ENCODE measurements at regions not wholly inside any gene's neighbourhood (a gene's known extent, or its start where the extent isn't known, plus 50 kb on each side); places are given as distances from the start of the nearest gene placed in this dataset.

DNA sequence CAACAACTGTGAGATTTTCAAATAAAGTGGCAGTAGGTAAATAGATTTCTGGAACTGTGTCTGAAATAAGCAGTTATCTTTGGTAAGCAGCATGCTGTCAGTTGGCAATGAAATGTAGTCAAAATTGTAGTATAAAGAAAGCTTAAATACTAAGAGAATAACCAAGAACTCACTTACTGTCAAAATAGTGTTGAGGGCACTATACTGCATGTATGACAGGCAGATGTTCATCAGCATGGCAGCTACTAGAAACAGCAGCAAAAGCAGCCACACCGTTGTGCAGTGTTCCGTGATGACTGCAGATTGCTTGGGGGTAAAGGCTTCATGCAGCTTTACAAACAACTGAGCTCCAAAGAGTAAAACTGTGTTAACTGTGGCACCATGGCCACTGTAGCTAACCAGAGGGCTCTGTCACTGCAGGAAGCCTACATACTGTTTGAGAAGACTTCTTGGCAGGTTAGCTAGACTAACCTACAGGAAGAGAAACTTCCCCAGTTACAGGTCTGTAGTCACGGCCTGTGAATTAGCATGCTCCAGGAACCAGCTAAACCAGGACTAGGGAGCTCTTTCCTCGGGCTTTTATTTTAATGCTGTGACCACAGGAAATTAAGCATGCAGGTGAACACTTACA is 459.7 kb downstream of the TBL1XR1 start:
- H3K27ac Mint-ChIP-seq (ENCODE audit: unreplicated experiment), result no peak overlapping the region
- TF ChIP-seq, protein P1, sequence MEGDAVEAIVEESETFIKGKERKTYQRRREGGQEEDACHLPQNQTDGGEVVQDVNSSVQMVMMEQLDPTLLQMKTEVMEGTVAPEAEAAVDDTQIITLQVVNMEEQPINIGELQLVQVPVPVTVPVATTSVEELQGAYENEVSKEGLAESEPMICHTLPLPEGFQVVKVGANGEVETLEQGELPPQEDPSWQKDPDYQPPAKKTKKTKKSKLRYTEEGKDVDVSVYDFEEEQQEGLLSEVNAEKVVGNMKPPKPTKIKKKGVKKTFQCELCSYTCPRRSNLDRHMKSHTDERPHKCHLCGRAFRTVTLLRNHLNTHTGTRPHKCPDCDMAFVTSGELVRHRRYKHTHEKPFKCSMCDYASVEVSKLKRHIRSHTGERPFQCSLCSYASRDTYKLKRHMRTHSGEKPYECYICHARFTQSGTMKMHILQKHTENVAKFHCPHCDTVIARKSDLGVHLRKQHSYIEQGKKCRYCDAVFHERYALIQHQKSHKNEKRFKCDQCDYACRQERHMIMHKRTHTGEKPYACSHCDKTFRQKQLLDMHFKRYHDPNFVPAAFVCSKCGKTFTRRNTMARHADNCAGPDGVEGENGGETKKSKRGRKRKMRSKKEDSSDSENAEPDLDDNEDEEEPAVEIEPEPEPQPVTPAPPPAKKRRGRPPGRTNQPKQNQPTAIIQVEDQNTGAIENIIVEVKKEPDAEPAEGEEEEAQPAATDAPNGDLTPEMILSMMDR (conservative IDR thresholded peaks at IDR 0.05), result no peak
- no peak overlapping the region for H3K4me3 Mint-ChIP-seq
- peaks cover 5% of the 10 kb centered on the region for H3K9me3 Mint-ChIP-seq
- no peaks in the 10 kb centered on the region for H3K27me3 Mint-ChIP-seq (ENCODE audit: low read depth)
- DNase-seq (ENCODE audit: low read depth, low spot score), result no peak
- no peaks in the 10 kb centered on the region for H3K4me1 Mint-ChIP-seq
- no peaks in the 10 kb centered on the region for H3K36me3 Mint-ChIP-seq (ENCODE audit: low read depth)

- H3K4me3 Mint-ChIP-seq, result no peak overlapping the region
- no peak overlapping the region for H3K27ac Mint-ChIP-seq (ENCODE audit: unreplicated experiment)
- TF ChIP-seq, protein P1 (conservative IDR thresholded peaks at IDR 0.05), result no peak
- H3K9me3 Mint-ChIP-seq, result peaks cover 4% of the 10 kb centered on the region
- no peaks in the 10 kb centered on the region for H3K36me3 Mint-ChIP-seq (ENCODE audit: low read depth)
- no peak for DNase-seq (ENCODE audit: low read depth, low spot score)
- no peaks in the 10 kb centered on the region for H3K27me3 Mint-ChIP-seq (ENCODE audit: low read depth)
- H3K4me1 Mint-ChIP-seq, result no peaks in the 10 kb centered on the region
Observed at GRCh38 chr3:176734146-176734545, 463.1 kb downstream of the TBL1XR1 start.

DNA sequence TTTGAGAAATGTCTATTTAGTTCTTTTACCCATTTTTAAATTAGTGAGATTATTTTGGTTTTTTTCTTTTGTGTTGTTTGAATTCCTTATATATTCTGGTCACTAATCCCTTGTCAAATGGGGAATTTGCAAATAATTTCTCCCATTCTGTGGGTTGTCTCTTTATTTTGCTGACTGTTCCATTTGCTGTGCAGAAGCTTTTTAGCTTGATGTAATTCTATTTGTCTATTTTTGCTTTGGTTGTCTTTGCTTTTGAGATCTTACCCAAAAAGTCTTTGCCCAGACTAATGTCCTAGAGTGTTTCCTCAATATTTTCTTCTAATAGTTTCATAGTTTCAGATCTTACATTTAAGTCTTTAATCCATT is 472.9 kb downstream of the TBL1XR1 start:
- Mint-ChIP-seq H3K9me3 (peaks cover 5% of the 10 kb centered on the region), H3K4me1 (no peaks in the 10 kb centered on the region), H3K4me3 (no peak overlapping the region), H3K27me3 (ENCODE audit: low read depth) (no peaks in the 10 kb centered on the region), H3K36me3 (ENCODE audit: low read depth) (no peaks in the 10 kb centered on the region), H3K27ac (ENCODE audit: unreplicated experiment) (no peak overlapping the region)
- DNase-seq (ENCODE audit: low read depth, low spot score), result no peak
- TF ChIP-seq, protein P1 (conservative IDR thresholded peaks at IDR 0.05), result no peak

DNA sequence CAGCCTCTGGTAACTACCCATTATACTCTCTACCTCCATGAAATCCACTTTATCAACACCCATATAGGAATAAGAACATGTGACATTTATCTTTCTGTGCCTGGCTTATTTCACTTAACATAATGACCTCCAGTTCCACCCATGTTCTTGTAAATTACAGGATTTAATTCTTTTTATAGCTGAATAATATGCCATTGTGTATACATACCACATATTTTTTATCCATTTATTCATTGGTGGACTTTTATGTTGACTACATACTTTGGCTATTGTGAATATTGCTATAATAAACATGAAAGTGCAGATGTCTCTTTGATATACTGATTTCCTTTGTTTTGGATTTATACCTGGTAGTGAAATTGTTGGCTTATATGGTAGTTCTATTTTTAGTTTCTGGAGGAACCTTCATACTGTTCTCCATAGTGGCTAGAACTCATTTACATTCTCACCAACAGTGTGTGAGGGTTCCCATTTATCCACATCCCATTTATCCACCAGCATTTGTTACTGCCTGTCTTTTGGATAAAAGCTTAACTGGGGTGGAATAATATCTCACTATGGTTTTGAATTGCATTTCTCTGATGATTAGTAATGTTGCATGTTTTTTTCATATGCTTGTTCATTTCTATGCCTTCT is 473.4 kb downstream of the TBL1XR1 start:
- peaks cover 5% of the 10 kb centered on the region for H3K9me3 Mint-ChIP-seq
- H3K4me1 Mint-ChIP-seq, result no peaks in the 10 kb centered on the region
- no peak overlapping the region for H3K27ac Mint-ChIP-seq (ENCODE audit: unreplicated experiment)
- H3K27me3 Mint-ChIP-seq (ENCODE audit: low read depth), result no peaks in the 10 kb centered on the region
- no peaks in the 10 kb centered on the region for H3K36me3 Mint-ChIP-seq (ENCODE audit: low read depth)
- no peak overlapping the region for H3K4me3 Mint-ChIP-seq
- TF ChIP-seq, protein P1 (conservative IDR thresholded peaks at IDR 0.05), result no peak
- no peak for DNase-seq (ENCODE audit: low read depth, low spot score)

DNA sequence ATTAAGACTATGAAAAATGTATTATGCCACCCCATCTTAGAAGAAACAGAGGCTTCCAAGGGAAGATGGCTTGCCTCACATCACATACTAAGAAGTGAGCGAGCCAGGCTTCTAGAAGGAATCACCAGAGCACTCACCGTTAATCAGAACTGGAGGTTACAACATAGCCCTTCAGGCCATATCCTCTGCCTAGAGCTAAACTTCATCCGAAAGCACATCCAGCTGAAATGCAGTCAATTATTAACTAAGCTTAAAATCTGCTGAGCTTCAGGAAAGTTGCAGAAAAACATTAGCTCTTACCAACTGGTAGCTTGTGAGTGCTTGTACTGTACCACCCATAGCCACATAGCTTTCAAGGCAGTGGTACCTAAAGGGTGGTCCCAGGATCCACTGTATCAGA is 483.2 kb downstream of the TBL1XR1 start:
- TF ChIP-seq, protein P1 (conservative IDR thresholded peaks at IDR 0.05), result no peak

More for the DNA sequence above, 483.2 kb downstream of the TBL1XR1 start:
- Mint-ChIP-seq H3K4me3 (no peak overlapping the region), H3K4me1 (no peaks in the 10 kb centered on the region), H3K27ac (ENCODE audit: unreplicated experiment) (no peak overlapping the region), H3K36me3 (ENCODE audit: low read depth) (no peaks in the 10 kb centered on the region), H3K9me3 (peaks cover 2% of the 10 kb centered on the region), H3K27me3 (ENCODE audit: low read depth) (no peaks in the 10 kb centered on the region)
- DNase-seq (ENCODE audit: low read depth, low spot score), result no peak

Data from neural crest cell (in vitro differentiated cells).